Activated CD8-positive, alpha-beta T cell treated with anti-CD3 and anti-CD28 coated beads, Interleukin-2, amount 10 ng/mL, durations not matched to agents 7 days and 5 days (primary cell): ENCODE measurements at regions not wholly inside any gene's neighbourhood (a gene's known extent, or its start where the extent isn't known, plus 50 kb on each side); places are given as distances from the start of the nearest gene placed in this dataset.

ENCODE experiments used
- ATAC-seq: fragments of 150-1000 bp; cut with Tn5 transposase; one replicate; pipeline ENCODE4 v1.10.0; 2021; ENCODE audit warnings: moderate library complexity
- CTCF ChIA-PET: fragments of 350-600 bp; sonication (Branson Sonifier 250); formaldehyde crosslinking; loops from one replicate; lab custom pipeline; 2021; ENCODE audit warnings: antibody characterized with exemption; lab: Charles Lee
- POLR2A ChIA-PET: fragments of 350-600 bp; sonication (Branson Sonifier 250); formaldehyde crosslinking; loops from one replicate; lab custom pipeline; 2021; ENCODE audit warnings: antibody characterized with exemption; lab: Charles Lee
- DNase-seq: peaks from one replicate; pipeline ENCODE4 v3.0.0-alpha.2; 2020
- H3K27ac Mint-ChIP-seq: one replicate; pipeline ENCODE4 v1.8.0; 2021; ENCODE audit warnings: mild to moderate bottlenecking, mixed read lengths
- H3K27me3 Mint-ChIP-seq: one replicate; pipeline ENCODE4 v1.8.0; 2021; ENCODE audit warnings: low read depth, mixed read lengths
- H3K36me3 Mint-ChIP-seq: one replicate; pipeline ENCODE4 v1.8.0; 2021; ENCODE audit warnings: low read depth, mixed read lengths
- H3K4me1 Mint-ChIP-seq: one replicate; pipeline ENCODE4 v1.8.0; 2021; ENCODE audit warnings: low read depth, mixed read lengths
- H3K4me3 Mint-ChIP-seq: one replicate; pipeline ENCODE4 v1.8.0; 2021; ENCODE audit warnings: mild to moderate bottlenecking, mixed read lengths
- H3K9me3 Mint-ChIP-seq: one replicate; pipeline ENCODE4 v1.8.0; 2022; ENCODE audit warnings: mixed read lengths; ENCODE audit not compliant: insufficient read depth

- ChIA-PET CTCF (no interaction called here), POLR2A (no interaction called here)
- DNase-seq (no peak), ATAC-seq (no peak)
- H3K4me1 Mint-ChIP-seq, result no peaks in the 10 kb centered on the region
- no peak overlapping the region for H3K27ac Mint-ChIP-seq
- H3K27me3 Mint-ChIP-seq, result no peaks in the 10 kb centered on the region
- H3K4me3 Mint-ChIP-seq, result no peak overlapping the region
- no peaks in the 10 kb centered on the region for H3K9me3 Mint-ChIP-seq
- no peaks in the 10 kb centered on the region for H3K36me3 Mint-ChIP-seq
Measured at GRCh38 chr15:93664213-93664956, 567.0 kb upstream of the MCTP2 start.

- no peaks in the 10 kb centered on the region for H3K27me3 Mint-ChIP-seq
- ChIA-PET CTCF (no interaction called here), POLR2A (no interaction called here)
- H3K27ac Mint-ChIP-seq, result no peak overlapping the region
- no peaks in the 10 kb centered on the region for H3K36me3 Mint-ChIP-seq
- ATAC-seq, result no peak
- H3K9me3 Mint-ChIP-seq, result no peaks in the 10 kb centered on the region
- no peak overlapping the region for H3K4me3 Mint-ChIP-seq
- DNase-seq, result no peak
- H3K4me1 Mint-ChIP-seq, result no peaks in the 10 kb centered on the region
Measured at GRCh38 chr15:93662162-93662885, 569.0 kb upstream of the MCTP2 start.

GRCh38 chr15:93658026-93658816, 569.2 kb upstream of the RGMA start:
- DNase-seq, result no peak
- ChIA-PET POLR2A (no interaction called here), CTCF (no interaction called here)
- no peak for ATAC-seq
- Mint-ChIP-seq H3K36me3 (no peaks in the 10 kb centered on the region), H3K9me3 (no peaks in the 10 kb centered on the region), H3K4me1 (no peaks in the 10 kb centered on the region), H3K27me3 (no peaks in the 10 kb centered on the region), H3K27ac (no peak overlapping the region), H3K4me3 (no peak overlapping the region)

- Mint-ChIP-seq H3K27me3 (no peaks in the 10 kb centered on the region), H3K27ac (no peak overlapping the region), H3K9me3 (no peaks in the 10 kb centered on the region), H3K4me3 (no peak overlapping the region), H3K36me3 (no peaks in the 10 kb centered on the region), H3K4me1 (no peaks in the 10 kb centered on the region)
- ChIA-PET POLR2A (no interaction called here), CTCF (no interaction called here)
- DNase-seq (no peak), ATAC-seq (no peak)
Measured at GRCh38 chr15:93656041-93656440, 567.0 kb upstream of the RGMA start.

GRCh38 chr15:93649691-93650235, 560.8 kb upstream of the RGMA start:
- Mint-ChIP-seq H3K27ac (no peak overlapping the region), H3K36me3 (no peaks in the 10 kb centered on the region), H3K4me3 (no peak overlapping the region), H3K27me3 (no peaks in the 10 kb centered on the region), H3K4me1 (no peaks in the 10 kb centered on the region), H3K9me3 (no peaks in the 10 kb centered on the region)
- ChIA-PET POLR2A (no interaction called here), CTCF (no interaction called here)
- ATAC-seq (no peak), DNase-seq (no peak)

GRCh38 chr15:93646193-93646592, 557.2 kb upstream of the RGMA start:
- Mint-ChIP-seq H3K9me3 (no peaks in the 10 kb centered on the region), H3K4me3 (no peak overlapping the region), H3K4me1 (no peaks in the 10 kb centered on the region), H3K36me3 (no peaks in the 10 kb centered on the region), H3K27ac (no peak overlapping the region), H3K27me3 (no peaks in the 10 kb centered on the region)
- DNase-seq (no peak), ATAC-seq (no peak)
- ChIA-PET POLR2A (no interaction called here), CTCF (no interaction called here)

- no peaks in the 10 kb centered on the region for H3K9me3 Mint-ChIP-seq
- CTCF ChIA-PET, result no interaction called here
- H3K27me3 Mint-ChIP-seq, result no peaks in the 10 kb centered on the region
- H3K36me3 Mint-ChIP-seq, result no peaks in the 10 kb centered on the region
- no peaks in the 10 kb centered on the region for H3K4me1 Mint-ChIP-seq
- POLR2A ChIA-PET, result no interaction called here
- H3K27ac Mint-ChIP-seq, result no peak overlapping the region
- H3K4me3 Mint-ChIP-seq, result no peak overlapping the region
- ATAC-seq, result no peak
- DNase-seq, result no peak
Measured at GRCh38 chr15:93645594-93645993, 556.6 kb upstream of the RGMA start.

- no peaks in the 10 kb centered on the region for H3K27me3 Mint-ChIP-seq
- CTCF ChIA-PET, result no interaction called here
Measured at GRCh38 chr15:93644595-93644994, 555.6 kb upstream of the RGMA start.

GRCh38 chr15:93640411-93640962, 551.5 kb upstream of the RGMA start:
- POLR2A ChIA-PET, result no interaction called here
- CTCF ChIA-PET, result no interaction called here

More at GRCh38 chr15:93644595-93644994, 555.6 kb upstream of the RGMA start:
- POLR2A ChIA-PET, result no interaction called here
- no peak overlapping the region for H3K4me3 Mint-ChIP-seq
- no peak overlapping the region for H3K27ac Mint-ChIP-seq
- no peaks in the 10 kb centered on the region for H3K4me1 Mint-ChIP-seq
- no peak for DNase-seq
- no peak for ATAC-seq
- H3K36me3 Mint-ChIP-seq, result no peaks in the 10 kb centered on the region
- H3K9me3 Mint-ChIP-seq, result no peaks in the 10 kb centered on the region

GRCh38 chr15:93631958-93632618, 543.1 kb upstream of the RGMA start:
- Mint-ChIP-seq H3K27me3 (no peaks in the 10 kb centered on the region), H3K27ac (no peak overlapping the region), H3K36me3 (no peaks in the 10 kb centered on the region), H3K4me1 (no peaks in the 10 kb centered on the region), H3K9me3 (no peaks in the 10 kb centered on the region), H3K4me3 (no peak overlapping the region)
- DNase-seq (no peak), ATAC-seq (no peak)
- ChIA-PET CTCF (no interaction called here), POLR2A (no interaction called here)

More at GRCh38 chr15:93640411-93640962, 551.5 kb upstream of the RGMA start:
- Mint-ChIP-seq H3K36me3 (no peaks in the 10 kb centered on the region), H3K27me3 (no peaks in the 10 kb centered on the region), H3K9me3 (no peaks in the 10 kb centered on the region), H3K4me1 (no peaks in the 10 kb centered on the region), H3K4me3 (no peak overlapping the region), H3K27ac (no peak overlapping the region)
- ATAC-seq (no peak), DNase-seq (no peak)

- Mint-ChIP-seq H3K27me3 (peaks cover 4% of the 10 kb centered on the region), H3K4me1 (no peaks in the 10 kb centered on the region), H3K27ac (no peak overlapping the region), H3K9me3 (no peaks in the 10 kb centered on the region), H3K4me3 (no peak overlapping the region), H3K36me3 (no peaks in the 10 kb centered on the region)
- ChIA-PET CTCF (interaction anchor here (1.2 kb wide), 1 partner anchor 478 kb away, joined by 3 read pairs; no protein-coding TSS in a partner anchor), POLR2A (no interaction called here)
- DNase-seq, result no peak
- ATAC-seq, result no peak
Measured at GRCh38 chr15:93619597-93619996, 530.6 kb upstream of the RGMA start.
